Kidney epithelial cell (primary cell): ENCODE measurements at regions not wholly inside any gene's neighbourhood (a gene's known extent, or its start where the extent isn't known, plus 50 kb on each side); places are given as distances from the start of the nearest gene placed in this dataset.

Experiments
- DNase-seq: peaks from one replicate; pipeline ENCODE4 v3.0.0-alpha.2; 2010; ENCODE audit warnings: low read depth
- H3K27me3 ChIP-seq: 2 replicates; pipeline ENCODE4 v1.6.0; 2011; ENCODE audit warnings: low read length; ENCODE audit not compliant: control insufficient read depth, insufficient read depth
- H3K36me3 ChIP-seq: 2 replicates; pipeline ENCODE4 v1.5.1; 2011; ENCODE audit warnings: low read length; ENCODE audit not compliant: control insufficient read depth, insufficient read depth
- H3K4me3 ChIP-seq: 2 replicates; pipeline ENCODE4 v1.5.1; 2011; ENCODE audit warnings: low read depth, mild to moderate bottlenecking, control low read depth, low read length
- TF ChIP-seq, protein P1 (sequence below): IDR thresholded peaks from 2 replicates; pipeline ENCODE4 v1.5.1; 2011; ENCODE audit warnings: mild to moderate bottlenecking, moderate library complexity, low read length, control low read depth, inconsistent platforms; ENCODE audit not compliant: insufficient read depth, poor library complexity, severe bottlenecking

GRCh38 chr9:20269620-20270019 lies 352.7 kb downstream of the MLLT3 start:
- DNase-seq = no peak
- TF ChIP-seq, protein P1, sequence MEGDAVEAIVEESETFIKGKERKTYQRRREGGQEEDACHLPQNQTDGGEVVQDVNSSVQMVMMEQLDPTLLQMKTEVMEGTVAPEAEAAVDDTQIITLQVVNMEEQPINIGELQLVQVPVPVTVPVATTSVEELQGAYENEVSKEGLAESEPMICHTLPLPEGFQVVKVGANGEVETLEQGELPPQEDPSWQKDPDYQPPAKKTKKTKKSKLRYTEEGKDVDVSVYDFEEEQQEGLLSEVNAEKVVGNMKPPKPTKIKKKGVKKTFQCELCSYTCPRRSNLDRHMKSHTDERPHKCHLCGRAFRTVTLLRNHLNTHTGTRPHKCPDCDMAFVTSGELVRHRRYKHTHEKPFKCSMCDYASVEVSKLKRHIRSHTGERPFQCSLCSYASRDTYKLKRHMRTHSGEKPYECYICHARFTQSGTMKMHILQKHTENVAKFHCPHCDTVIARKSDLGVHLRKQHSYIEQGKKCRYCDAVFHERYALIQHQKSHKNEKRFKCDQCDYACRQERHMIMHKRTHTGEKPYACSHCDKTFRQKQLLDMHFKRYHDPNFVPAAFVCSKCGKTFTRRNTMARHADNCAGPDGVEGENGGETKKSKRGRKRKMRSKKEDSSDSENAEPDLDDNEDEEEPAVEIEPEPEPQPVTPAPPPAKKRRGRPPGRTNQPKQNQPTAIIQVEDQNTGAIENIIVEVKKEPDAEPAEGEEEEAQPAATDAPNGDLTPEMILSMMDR = no peak
- no peak overlapping the region for H3K4me3 ChIP-seq
- H3K36me3 ChIP-seq = no peaks in the 10 kb centered on the region
- no peaks in the 10 kb centered on the region for H3K27me3 ChIP-seq

- H3K4me3 ChIP-seq = no peak overlapping the region
- TF ChIP-seq, protein P1 = no peak
Observed at GRCh38 chr9:20264896-20265295, 357.4 kb downstream of the MLLT3 start.

DNA sequence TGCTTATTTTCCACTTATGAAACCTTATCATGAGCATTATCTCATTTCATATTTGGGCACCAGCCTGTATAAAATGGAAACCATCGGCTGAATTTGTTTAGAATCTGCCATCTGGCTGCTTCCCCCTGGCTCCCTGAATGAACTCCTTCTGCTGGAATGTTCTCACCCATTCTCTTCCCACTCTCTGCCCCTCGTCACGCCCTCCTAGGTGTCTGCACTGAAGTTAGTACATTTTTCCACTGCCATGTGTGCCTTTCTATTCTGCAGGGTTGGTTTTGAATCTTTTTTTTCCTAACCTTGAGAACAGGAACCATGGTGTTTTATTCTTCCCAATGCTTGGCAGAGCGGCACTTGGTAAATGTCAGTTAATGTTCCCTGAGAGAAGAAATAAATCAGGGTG lies 359.7 kb downstream of the MLLT3 start:
- Histone ChIP-seq H3K36me3 (no peaks in the 10 kb centered on the region), H3K27me3 (no peaks in the 10 kb centered on the region), H3K4me3 (no peak overlapping the region)
- TF ChIP-seq, protein P1 = no peak
- no peak for DNase-seq

More at GRCh38 chr9:20264896-20265295, 357.4 kb downstream of the MLLT3 start:
- Histone ChIP-seq H3K27me3 (no peaks in the 10 kb centered on the region), H3K36me3 (no peaks in the 10 kb centered on the region)
- DNase-seq = no peak

DNA sequence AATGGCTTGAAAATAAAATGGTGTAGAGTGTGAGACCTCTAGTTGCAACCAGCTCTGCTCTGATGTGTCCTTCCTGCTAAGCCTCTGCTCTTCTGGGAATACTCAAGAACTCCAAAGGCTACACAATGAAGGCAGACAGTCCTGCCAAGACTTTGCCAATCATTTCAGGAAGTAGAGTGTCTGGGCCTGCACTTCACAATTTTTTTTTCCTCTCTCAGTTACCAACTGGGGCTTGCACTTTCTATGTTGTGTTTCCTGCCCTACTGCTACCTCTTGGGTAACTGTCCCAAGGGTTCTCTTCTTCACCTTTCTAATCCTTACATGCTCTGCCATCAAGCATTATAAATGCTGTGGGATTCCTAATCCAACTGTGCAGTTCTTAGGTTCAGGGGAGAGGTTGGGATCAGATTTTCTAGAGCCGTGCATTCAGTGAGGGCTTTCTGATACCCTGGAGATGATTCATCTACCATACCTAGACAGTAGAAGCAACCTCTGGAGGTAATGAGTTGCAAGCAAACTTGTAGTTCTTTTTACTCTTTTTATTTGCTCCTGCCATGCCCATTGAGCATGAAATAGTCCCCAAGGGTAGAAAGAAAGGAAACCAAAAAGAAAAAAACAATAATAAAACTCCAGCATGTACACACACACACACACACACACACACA lies 365.9 kb downstream of the MLLT3 start:
- H3K4me3 ChIP-seq = no peak overlapping the region
- no peaks in the 10 kb centered on the region for H3K27me3 ChIP-seq
- no peaks in the 10 kb centered on the region for H3K36me3 ChIP-seq
- no peak for DNase-seq
- TF ChIP-seq, protein P1 = no peak

DNA sequence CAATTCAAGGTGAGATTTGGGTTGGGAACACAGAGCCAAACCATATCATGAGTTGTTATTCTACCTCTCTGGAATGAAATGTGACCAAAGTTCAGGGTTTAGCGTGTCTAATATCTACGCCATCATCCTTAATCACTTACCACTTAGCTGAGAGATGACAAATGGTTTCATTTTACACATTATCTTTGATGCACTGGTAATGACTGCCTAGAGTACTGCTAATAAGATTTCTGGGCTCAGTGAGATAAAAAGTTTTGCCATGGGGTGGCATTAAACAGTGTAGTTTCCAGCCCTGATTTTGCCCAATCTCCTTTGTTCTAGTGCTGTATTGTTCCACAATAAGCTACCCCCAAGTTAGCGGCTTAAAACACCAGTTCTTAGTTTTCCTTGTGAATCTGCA lies 367.2 kb downstream of the MLLT3 start:
- DNase-seq = no peak
- TF ChIP-seq, protein P1 = no peak

DNA sequence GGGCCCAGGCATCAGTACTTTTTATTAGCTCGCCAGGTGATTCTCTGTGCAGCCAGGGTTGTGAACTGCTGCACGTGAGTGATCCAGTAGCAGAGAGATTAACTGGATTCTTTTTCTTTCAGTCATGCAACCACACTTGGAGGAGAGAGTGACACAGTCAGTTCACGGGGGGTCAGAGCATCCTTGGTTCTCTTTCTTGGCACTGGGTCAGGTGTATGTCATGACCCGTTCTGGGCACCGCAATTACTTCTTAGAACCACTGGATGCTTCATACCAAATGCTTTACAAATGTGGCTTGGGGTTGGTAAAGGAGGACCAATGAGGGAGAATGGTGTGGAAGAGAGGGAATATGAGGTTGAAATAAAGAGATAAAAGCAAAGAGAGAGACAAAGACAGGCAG lies 368.7 kb downstream of the MLLT3 start:
- Histone ChIP-seq H3K36me3 (no peaks in the 10 kb centered on the region), H3K4me3 (no peak overlapping the region), H3K27me3 (no peaks in the 10 kb centered on the region)
- DNase-seq = no peak
- TF ChIP-seq, protein P1 = no peak

More for the DNA sequence above, 367.2 kb downstream of the MLLT3 start:
- H3K27me3 ChIP-seq = no peaks in the 10 kb centered on the region
- no peak overlapping the region for H3K4me3 ChIP-seq
- no peaks in the 10 kb centered on the region for H3K36me3 ChIP-seq
